K562 (cell line): ENCODE measurements at regions not wholly inside any gene's neighbourhood (a gene's known extent, or its start where the extent isn't known, plus 50 kb on each side); places are given as distances from the start of the nearest gene placed in this dataset.
A peak's percentile ranks its signal among the peaks of the same experiment; 100 is the strongest.

Experiments used
- ATAC-seq: fragments of 200-7000 bp; cut with Tn5 transposase; 3 replicates; pipeline ENCODE4 v1.9.1; 2020; ENCODE audit warnings: moderate library complexity
- BruUV-seq: library from RNA; stranded (reverse); fragments of 400-500 nt; replicated peaks from 2 replicates; lab custom pipeline; 2021; lab: Mats Ljungman, UMichigan
- CTCF ChIA-PET: fragments of 300-600 bp; formaldehyde crosslinking; extraction: SDS; loops from one replicate; lab custom pipeline; 2021; ENCODE audit warnings: low intra/inter-chr PET ratio; lab: Yijun Ruan, JAX
- POLR2A ChIA-PET: fragments of 300-600, 350-650 bp; sonication (Branson Sonifier 250); formaldehyde crosslinking; extraction: SDS; loops from one replicate; lab custom pipeline; 2021; ENCODE audit warnings: antibody characterized with exemption, inconsistent platforms; lab: Yijun Ruan, JAX
- DNase-seq, 4 experiments: peaks; one replicate each; pipeline versions ENCODE4 v3.0.0 to v3.0.0-alpha.2; 2011 to 2018; ENCODE audit warnings: low spot score in 3 of 4, mixed read lengths in 3 of 4; ENCODE audit errors: extremely low read depth in 1 of 4
- FAIRE-seq: peaks from 2 replicates; lab custom pipeline; 2011; peaks lifted over from hg19 to GRCh38; lab: Jason Lieb, UNC
- H2AFZ ChIP-seq: 2 replicates; pipeline ENCODE4 v1.6.0; 2011; ENCODE audit warnings: low read depth, low read length, control low read depth, inconsistent platforms
- H3K27ac ChIP-seq: fragments of 200-600 bp; 3 replicates; pipeline ENCODE4 v1.8.0; 2011; ENCODE audit warnings: low read depth, mild to moderate bottlenecking, control low read depth, inconsistent platforms, low read length, moderate library complexity, mixed read lengths; ENCODE audit errors: extremely low read depth
- H3K27me3 ChIP-seq, 2 experiments: fragments of 300-600 bp in 1 of 2; 2 replicates in 1 of 2; 3 replicates in 1 of 2; pipeline versions ENCODE4 v1.6.0 to v1.8.0; 2011; ENCODE audit warnings: inconsistent platforms in 2 of 2, low read length in 2 of 2, mild to moderate bottlenecking in 1 of 2, mixed read lengths in 1 of 2, moderate library complexity in 1 of 2; ENCODE audit not compliant: control insufficient read depth in 2 of 2, insufficient read depth in 2 of 2
- H3K36me3 ChIP-seq: fragments of 300-600 bp; 3 replicates; pipeline ENCODE4 v1.8.0; 2011; ENCODE audit warnings: mild to moderate bottlenecking, low read length, inconsistent platforms; ENCODE audit not compliant: control insufficient read depth, insufficient read depth
- H3K4me1 ChIP-seq, 2 experiments: fragments of 200-600 bp in 1 of 2; replicated peaks in 1 of 2; 2 replicates in 1 of 2; 3 replicates in 1 of 2; pipeline versions ENCODE4 v1.5.1 to v1.8.0; 2011; ENCODE audit warnings: inconsistent platforms in 2 of 2, low read length in 2 of 2, mild to moderate bottlenecking in 1 of 2, mixed read lengths in 1 of 2, moderate library complexity in 1 of 2; ENCODE audit not compliant: control insufficient read depth in 2 of 2, insufficient read depth in 2 of 2
- H3K4me2 ChIP-seq: 2 replicates; pipeline ENCODE4 v1.6.1; 2011; ENCODE audit warnings: low read length, control low read depth, inconsistent platforms, mixed read lengths; ENCODE audit not compliant: insufficient read depth
- H3K4me3 ChIP-seq: fragments of 200-600 bp; sonication (generic), shearing (Covaris generic); 2 replicates; pipeline ENCODE4 v1.5.1; 2016; ENCODE audit warnings: control low read depth, inconsistent platforms
- H3K79me2 ChIP-seq: fragments of 200-600 bp; 3 replicates; pipeline ENCODE4 v1.8.0; 2011; ENCODE audit warnings: low read length, inconsistent platforms; ENCODE audit not compliant: control insufficient read depth, insufficient read depth
- H3K9ac ChIP-seq, 2 experiments: 2 replicates each; pipeline versions ENCODE4 v1.6.0 to v1.6.1; 2011; ENCODE audit warnings: low read depth in 2 of 2, low read length in 2 of 2, control low read depth in 1 of 2, inconsistent platforms in 1 of 2, mild to moderate bottlenecking in 1 of 2, mixed read lengths in 1 of 2; ENCODE audit not compliant: insufficient read depth in 1 of 2
- H3K9me1 ChIP-seq: one replicate; pipeline ENCODE4 v1.6.0; 2011; ENCODE audit warnings: inconsistent platforms, mild to moderate bottlenecking, low read length, moderate library complexity; ENCODE audit not compliant: control insufficient read depth, insufficient read depth
- H3K9me3 ChIP-seq: replicated peaks from 2 replicates; pipeline ENCODE4 v1.5.1; 2011; ENCODE audit warnings: low read depth, low read length, inconsistent platforms; ENCODE audit not compliant: control insufficient read depth, insufficient read depth
- H4K20me1 ChIP-seq: replicated peaks from 2 replicates; pipeline ENCODE4 v1.6.1; 2011; ENCODE audit warnings: low read length, inconsistent platforms, mixed read lengths; ENCODE audit not compliant: control insufficient read depth, insufficient read depth
- ETV5 ChIP-seq: sonication (generic); formaldehyde crosslinking; IDR thresholded peaks from 2 replicates; pipeline ENCODE4 v1.4.0; 2020; ENCODE audit warnings: low read depth, mild to moderate bottlenecking, missing genetic modification reagents
- KLF10 ChIP-seq: fragments of 250-450 bp; sonication (Bioruptor Pico); IDR thresholded peaks from 2 replicates; pipeline ENCODE4 v1.6.1; 2021; ENCODE audit warnings: matching md5 sums
- NEUROD1 ChIP-seq: fragments of 150-350 bp; IDR thresholded peaks from 2 replicates; pipeline ENCODE4 v1.6.1; 2014; ENCODE audit warnings: borderline replicate concordance, low read length, low read depth; ENCODE audit not compliant: partially characterized antibody
- POLR2H ChIP-seq: IDR thresholded peaks from 2 replicates; pipeline ENCODE4 v1.6.1; 2016; ENCODE audit warnings: missing genetic modification characterization, low read depth, mild to moderate bottlenecking, control low read depth, missing compliant biosample characterization, moderate library complexity
- SAFB2 ChIP-seq: fragments of 200-400 bp; formaldehyde crosslinking; IDR thresholded peaks from 2 replicates; pipeline ENCODE4 v1.6.1; 2018; ENCODE audit warnings: borderline replicate concordance, low read length, low read depth, moderate library complexity; ENCODE audit not compliant: severe bottlenecking
- TCF3 ChIP-seq: sonication (generic); formaldehyde crosslinking; IDR thresholded peaks from 2 replicates; pipeline ENCODE4 v1.4.0; 2020; ENCODE audit warnings: mild to moderate bottlenecking, missing genetic modification reagents
- ZBTB17 ChIP-seq: fragments of 450-650 bp; formaldehyde crosslinking; IDR thresholded peaks from 2 replicates; pipeline ENCODE4 v1.4.0; 2020; ENCODE audit warnings: mild to moderate bottlenecking
- ZFP30 ChIP-seq: fragments of 250-450 bp; sonication (Bioruptor Pico); IDR thresholded peaks from 2 replicates; pipeline ENCODE4 v1.8.0; 2022; ENCODE audit warnings: moderate library complexity, mild to moderate bottlenecking, inconsistent platforms, borderline replicate concordance
- ZNF282 ChIP-seq: sonication (generic); formaldehyde crosslinking; IDR thresholded peaks from 2 replicates; pipeline ENCODE4 v1.8.1; 2023; ENCODE audit warnings: missing genetic modification reagents
- ZNF609 ChIP-seq: sonication (generic); formaldehyde crosslinking; IDR thresholded peaks from 2 replicates; pipeline ENCODE4 v1.8.1; 2023; ENCODE audit warnings: missing genetic modification reagents, mild to moderate bottlenecking, borderline replicate concordance
- WGBS: fragments of 100-300 bp; shearing (Covaris generic); methylation state at CpG from one replicate; pipeline ENCODE4 v1.1.6; 2016; ENCODE audit warnings: low coverage, mixed read lengths; ENCODE audit not compliant: insufficient coverage; ENCODE audit errors: missing lambda C conversion rate; 5-methylcytosine and 5-hydroxymethylcytosine counted together
- in situ Hi-C: fragments of 300-500 bp; cut with MboI; formaldehyde crosslinking; loops from 4 replicates; pipeline ENCODE4 v1.15.0; 2018; ENCODE audit warnings: inconsistent platforms, mixed read lengths
- intact Hi-C: fragments of 100-400 bp; cut with micrococcal nuclease; formaldehyde crosslinking; loops from 2 replicates; pipeline ENCODE4 v1.14.2; 2022
- TF ChIP-seq, protein P1 (sequence below): sonication (generic); formaldehyde crosslinking; IDR thresholded peaks from 2 replicates; pipeline ENCODE4 v1.5.0; 2020; ENCODE audit warnings: missing genetic modification reagents
- TF ChIP-seq, protein P2 (sequence below): sonication (generic); formaldehyde crosslinking; IDR thresholded peaks from 2 replicates; pipeline ENCODE4 v1.8.0; 2022; ENCODE audit warnings: mild to moderate bottlenecking, missing genetic modification reagents, borderline replicate concordance
- TF ChIP-seq, protein P3 (sequence below): fragments of 450-650 bp; IDR thresholded peaks from 2 replicates; pipeline ENCODE4 v1.6.1; 2017; ENCODE audit warnings: antibody characterized with exemption

DNA sequence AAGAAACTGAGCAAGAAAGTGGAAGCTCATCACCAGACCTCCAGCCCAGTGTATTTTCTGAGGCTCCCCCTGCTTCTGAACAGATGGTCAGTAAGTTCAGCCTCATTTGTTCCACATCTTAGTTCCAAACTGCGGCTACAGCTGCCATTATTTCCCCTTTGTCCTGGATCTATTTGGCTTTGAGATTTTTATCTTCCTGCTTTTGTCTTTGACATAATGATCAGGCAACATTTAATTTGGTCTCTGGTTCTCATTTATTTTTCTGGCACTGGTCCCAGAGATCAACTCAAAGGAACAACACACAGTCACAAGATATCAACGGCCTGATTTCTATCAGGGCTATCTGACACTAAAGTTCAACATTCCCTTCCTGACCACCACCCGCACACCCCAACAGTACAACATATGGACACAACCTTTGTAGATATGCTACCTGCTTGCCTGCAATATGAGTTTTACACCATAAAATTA, 137.5 kb downstream of the FAM76B start:
- Histone ChIP-seq H3K4me3 (no peak overlapping the region), H3K36me3 (no peaks in the 10 kb centered on the region), H3K27me3 (no peaks in the 10 kb centered on the region), H3K9ac (no peak overlapping the region), H3K9me1 (no peaks in the 10 kb centered on the region), H3K4me1 (peaks cover 0 to 11% of the 10 kb centered on the region in 2 experiments; a peak in 3 of 5 replicates), H3K79me2 (no peaks in the 10 kb centered on the region), H4K20me1 (no peaks in the 10 kb centered on the region), H3K9me3 (no peaks in the 10 kb centered on the region), H2AFZ (peak overlapping the region; percentile 28), H3K4me2 (peak overlapping the region; percentile 39; the same call in 1 of the 2 replicates), H3K27ac (peak overlapping the region; percentile 37; the same call in 2 of the 3 replicates)
- FAIRE-seq (no peak), ATAC-seq (peak; percentile 60), DNase-seq (peak in 1 of 4 experiments; percentile 63)
- ChIA-PET CTCF (no interaction called here), POLR2A (no interaction called here)
- in situ Hi-C loops: no loop called here
- intact Hi-C loops: no loop called here
- BruUV-seq: no TSS peak
- WGBS: 3% methylated on average over 3 of the region's 3 CpGs
- no peak for TF ChIP-seq ZNF282
- TF ChIP-seq ZBTB17 (CRISPR knock-in tag): no peak
- TF ChIP-seq KLF10 (CRISPR knock-in tag): no peak
- no peak for TF ChIP-seq ETV5 (CRISPR knock-in tag)
- TF ChIP-seq, protein P1, sequence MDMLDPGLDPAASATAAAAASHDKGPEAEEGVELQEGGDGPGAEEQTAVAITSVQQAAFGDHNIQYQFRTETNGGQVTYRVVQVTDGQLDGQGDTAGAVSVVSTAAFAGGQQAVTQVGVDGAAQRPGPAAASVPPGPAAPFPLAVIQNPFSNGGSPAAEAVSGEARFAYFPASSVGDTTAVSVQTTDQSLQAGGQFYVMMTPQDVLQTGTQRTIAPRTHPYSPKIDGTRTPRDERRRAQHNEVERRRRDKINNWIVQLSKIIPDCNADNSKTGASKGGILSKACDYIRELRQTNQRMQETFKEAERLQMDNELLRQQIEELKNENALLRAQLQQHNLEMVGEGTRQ (CRISPR knock-in tag): no peak
- TF ChIP-seq NEUROD1: no peak
- TF ChIP-seq, protein P2, sequence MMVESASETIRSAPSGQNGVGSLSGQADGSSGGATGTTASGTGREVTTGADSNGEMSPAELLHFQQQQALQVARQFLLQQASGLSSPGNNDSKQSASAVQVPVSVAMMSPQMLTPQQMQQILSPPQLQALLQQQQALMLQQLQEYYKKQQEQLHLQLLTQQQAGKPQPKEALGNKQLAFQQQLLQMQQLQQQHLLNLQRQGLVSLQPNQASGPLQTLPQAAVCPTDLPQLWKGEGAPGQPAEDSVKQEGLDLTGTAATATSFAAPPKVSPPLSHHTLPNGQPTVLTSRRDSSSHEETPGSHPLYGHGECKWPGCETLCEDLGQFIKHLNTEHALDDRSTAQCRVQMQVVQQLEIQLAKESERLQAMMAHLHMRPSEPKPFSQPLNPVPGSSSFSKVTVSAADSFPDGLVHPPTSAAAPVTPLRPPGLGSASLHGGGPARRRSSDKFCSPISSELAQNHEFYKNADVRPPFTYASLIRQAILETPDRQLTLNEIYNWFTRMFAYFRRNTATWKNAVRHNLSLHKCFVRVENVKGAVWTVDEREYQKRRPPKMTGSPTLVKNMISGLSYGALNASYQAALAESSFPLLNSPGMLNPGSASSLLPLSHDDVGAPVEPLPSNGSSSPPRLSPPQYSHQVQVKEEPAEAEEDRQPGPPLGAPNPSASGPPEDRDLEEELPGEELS: no peak
- no peak for TF ChIP-seq SAFB2
- TF ChIP-seq ZNF609 (CRISPR knock-in tag): no peak
- TF ChIP-seq, protein P3, sequence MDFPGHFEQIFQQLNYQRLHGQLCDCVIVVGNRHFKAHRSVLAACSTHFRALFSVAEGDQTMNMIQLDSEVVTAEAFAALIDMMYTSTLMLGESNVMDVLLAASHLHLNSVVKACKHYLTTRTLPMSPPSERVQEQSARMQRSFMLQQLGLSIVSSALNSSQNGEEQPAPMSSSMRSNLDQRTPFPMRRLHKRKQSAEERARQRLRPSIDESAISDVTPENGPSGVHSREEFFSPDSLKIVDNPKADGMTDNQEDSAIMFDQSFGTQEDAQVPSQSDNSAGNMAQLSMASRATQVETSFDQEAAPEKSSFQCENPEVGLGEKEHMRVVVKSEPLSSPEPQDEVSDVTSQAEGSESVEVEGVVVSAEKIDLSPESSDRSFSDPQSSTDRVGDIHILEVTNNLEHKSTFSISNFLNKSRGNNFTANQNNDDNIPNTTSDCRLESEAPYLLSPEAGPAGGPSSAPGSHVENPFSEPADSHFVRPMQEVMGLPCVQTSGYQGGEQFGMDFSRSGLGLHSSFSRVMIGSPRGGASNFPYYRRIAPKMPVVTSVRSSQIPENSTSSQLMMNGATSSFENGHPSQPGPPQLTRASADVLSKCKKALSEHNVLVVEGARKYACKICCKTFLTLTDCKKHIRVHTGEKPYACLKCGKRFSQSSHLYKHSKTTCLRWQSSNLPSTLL: no peak
- no peak for TF ChIP-seq ZFP30 (CRISPR knock-in tag)
- no peak for TF ChIP-seq TCF3 (CRISPR knock-in tag)
- TF ChIP-seq POLR2H (tag): no peak
